HEK293 (cell line): ENCODE measurements at regions not wholly inside any gene's neighbourhood (a gene's known extent, or its start where the extent isn't known, plus 50 kb on each side); places are given as distances from the start of the nearest gene placed in this dataset.

Source experiments
- ZBTB11 ChIP-seq: fragments of 450-650 bp; formaldehyde crosslinking; conservative IDR thresholded peaks from 2 replicates; pipeline ENCODE4 v1.5.1; 2016; ENCODE audit warnings: low read depth, missing biosample characterization, missing genetic modification characterization
- ZNF274 ChIP-seq, 2 experiments: fragments of 200-500 bp in 1 of 2; fragments of 450-650 bp in 1 of 2; sonication (Bioruptor generic) in 1 of 2; formaldehyde crosslinking in 1 of 2; IDR thresholded peaks; 2 replicates each; pipeline versions ENCODE4 v1.5.1 to v1.6.1; 2014 to 2016; ENCODE audit warnings: borderline replicate concordance in 1 of 2, inconsistent platforms in 1 of 2, low read length in 1 of 2, missing biosample characterization in 1 of 2, missing genetic modification characterization in 1 of 2
- ZNF548 ChIP-seq: fragments of 450-650 bp; formaldehyde crosslinking; IDR thresholded peaks from 2 replicates; pipeline ENCODE4 v1.5.1; 2016; ENCODE audit warnings: missing biosample characterization, missing genetic modification characterization
- ZNF561 ChIP-seq: fragments of 450-650 bp; IDR thresholded peaks from 2 replicates; pipeline ENCODE4 v1.5.1; 2018; ENCODE audit warnings: missing biosample characterization, missing genetic modification characterization, borderline replicate concordance
- ZNF658 ChIP-seq: fragments of 450-650 bp; formaldehyde crosslinking; IDR thresholded peaks from 2 replicates; pipeline ENCODE4; 2016; ENCODE audit warnings: missing biosample characterization, missing genetic modification characterization
- ZNF76 ChIP-seq: fragments of 450-650 bp; formaldehyde crosslinking; IDR thresholded peaks from 2 replicates; pipeline ENCODE4; 2016; ENCODE audit warnings: low read depth, missing biosample characterization, missing genetic modification characterization, borderline replicate concordance
- TF ChIP-seq, protein P1 (sequence below): fragments of 450-650 bp; formaldehyde crosslinking; IDR thresholded peaks from 2 replicates; pipeline ENCODE4 v1.5.1; 2016; ENCODE audit warnings: missing biosample characterization, missing genetic modification characterization

DNA sequence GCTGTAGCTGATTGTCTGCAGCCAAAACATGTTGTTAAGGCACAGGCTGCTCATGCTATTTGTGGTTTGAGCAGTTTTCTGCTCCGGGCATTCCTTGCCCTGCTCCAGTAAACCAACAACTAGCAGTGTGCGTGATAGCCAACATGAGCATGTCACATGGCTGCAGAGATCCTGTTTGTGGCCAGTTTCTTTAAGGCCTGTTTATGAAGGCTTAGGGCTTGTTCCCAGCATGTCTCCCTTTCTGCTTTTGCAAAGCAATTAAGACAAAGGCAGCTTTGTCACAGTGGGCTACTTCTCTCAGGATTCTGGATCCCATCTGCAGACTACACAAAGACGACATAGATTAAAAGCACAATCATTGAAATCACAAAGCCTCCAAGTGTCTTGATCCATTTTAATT, 160.5 kb downstream of the ZNF518B start:
- TF ChIP-seq ZBTB11, result no peak
- no peak for TF ChIP-seq ZNF274 (IDR thresholded peaks at IDR 0.05; ENCODE audit: low read length)
- no peak for TF ChIP-seq ZNF274 (tag by site-specific recombination; IDR thresholded peaks at IDR 0.05; ENCODE audit: borderline replicate concordance)
- TF ChIP-seq, protein P1, sequence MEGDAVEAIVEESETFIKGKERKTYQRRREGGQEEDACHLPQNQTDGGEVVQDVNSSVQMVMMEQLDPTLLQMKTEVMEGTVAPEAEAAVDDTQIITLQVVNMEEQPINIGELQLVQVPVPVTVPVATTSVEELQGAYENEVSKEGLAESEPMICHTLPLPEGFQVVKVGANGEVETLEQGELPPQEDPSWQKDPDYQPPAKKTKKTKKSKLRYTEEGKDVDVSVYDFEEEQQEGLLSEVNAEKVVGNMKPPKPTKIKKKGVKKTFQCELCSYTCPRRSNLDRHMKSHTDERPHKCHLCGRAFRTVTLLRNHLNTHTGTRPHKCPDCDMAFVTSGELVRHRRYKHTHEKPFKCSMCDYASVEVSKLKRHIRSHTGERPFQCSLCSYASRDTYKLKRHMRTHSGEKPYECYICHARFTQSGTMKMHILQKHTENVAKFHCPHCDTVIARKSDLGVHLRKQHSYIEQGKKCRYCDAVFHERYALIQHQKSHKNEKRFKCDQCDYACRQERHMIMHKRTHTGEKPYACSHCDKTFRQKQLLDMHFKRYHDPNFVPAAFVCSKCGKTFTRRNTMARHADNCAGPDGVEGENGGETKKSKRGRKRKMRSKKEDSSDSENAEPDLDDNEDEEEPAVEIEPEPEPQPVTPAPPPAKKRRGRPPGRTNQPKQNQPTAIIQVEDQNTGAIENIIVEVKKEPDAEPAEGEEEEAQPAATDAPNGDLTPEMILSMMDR, result no peak
- TF ChIP-seq ZNF76 (tag by site-specific recombination), result no peak
- TF ChIP-seq ZNF548 (tag by site-specific recombination), result no peak
- TF ChIP-seq ZNF658 (tag by site-specific recombination), result no peak
- TF ChIP-seq ZNF561 (tag by site-specific recombination), result no peak
